Stimulated activated CD8-positive, alpha-beta memory T cell treated with anti-CD3 and anti-CD28 coated beads, Interleukin-12 subunit alpha, Interleukin-12 subunit beta, amount 100 ng/mL, for 1 hour (primary cell): ENCODE measurements at regions not wholly inside any gene's neighbourhood (a gene's known extent, or its start where the extent isn't known, plus 50 kb on each side); places are given as distances from the start of the nearest gene placed in this dataset.

Source experiments
- DNase-seq: peaks from one replicate; pipeline ENCODE4 v3.0.0-alpha.2; 2020; ENCODE audit warnings: low read depth

GRCh38 chr11:8826139-8826786 is 84.7 kb upstream of the AKIP1 start:
- DNase-seq: no peak

- no peak for DNase-seq
Observed at GRCh38 chr11:8826901-8827560, 84.0 kb upstream of the AKIP1 start.

GRCh38 chr11:8828046-8828445 is 82.9 kb upstream of the AKIP1 start:
- no peak for DNase-seq

- no peak for DNase-seq
Observed at GRCh38 chr11:8828580-8829361, 82.2 kb upstream of the AKIP1 start.

- no peak for DNase-seq
Observed at GRCh38 chr11:8829556-8829955, 81.4 kb upstream of the AKIP1 start.

GRCh38 chr11:8830641-8831040 is 80.3 kb upstream of the AKIP1 start:
- DNase-seq: no peak

- DNase-seq: no peak
Observed at GRCh38 chr11:8831861-8832260, 79.1 kb upstream of the AKIP1 start.

- no peak for DNase-seq
Observed at GRCh38 chr11:8832571-8833260, 78.3 kb upstream of the AKIP1 start.

- no peak for DNase-seq
Observed at GRCh38 chr11:8833568-8834315, 77.2 kb upstream of the AKIP1 start.

GRCh38 chr11:8834379-8834778 is 76.6 kb upstream of the AKIP1 start:
- no peak for DNase-seq

- no peak for DNase-seq
Observed at GRCh38 chr11:8838248-8838647, 72.7 kb upstream of the AKIP1 start.

GRCh38 chr11:8839306-8839956 is 71.6 kb upstream of the AKIP1 start:
- DNase-seq: no peak

GRCh38 chr11:8839957-8840945 is 70.7 kb upstream of the AKIP1 start:
- DNase-seq: no peak

GRCh38 chr11:8841899-8842298 is 69.1 kb upstream of the AKIP1 start:
- no peak for DNase-seq

GRCh38 chr11:8858808-8859207 is 52.2 kb upstream of the AKIP1 start:
- DNase-seq: no peak
